HG03520 (cell line): ENCODE measurements at regions not wholly inside any gene's neighbourhood (a gene's known extent, or its start where the extent isn't known, plus 50 kb on each side); places are given as distances from the start of the nearest gene placed in this dataset.
A peak's percentile ranks its signal among the peaks of the same experiment; 100 is the strongest.

Source experiments
- ATAC-seq: cut with Tn5 transposase; IDR thresholded peaks from one replicate; pipeline ENCODE4 v1.9.1; 2021; ENCODE audit warnings: mild to moderate bottlenecking, moderate library complexity; ENCODE audit not compliant: unreplicated experiment

DNA sequence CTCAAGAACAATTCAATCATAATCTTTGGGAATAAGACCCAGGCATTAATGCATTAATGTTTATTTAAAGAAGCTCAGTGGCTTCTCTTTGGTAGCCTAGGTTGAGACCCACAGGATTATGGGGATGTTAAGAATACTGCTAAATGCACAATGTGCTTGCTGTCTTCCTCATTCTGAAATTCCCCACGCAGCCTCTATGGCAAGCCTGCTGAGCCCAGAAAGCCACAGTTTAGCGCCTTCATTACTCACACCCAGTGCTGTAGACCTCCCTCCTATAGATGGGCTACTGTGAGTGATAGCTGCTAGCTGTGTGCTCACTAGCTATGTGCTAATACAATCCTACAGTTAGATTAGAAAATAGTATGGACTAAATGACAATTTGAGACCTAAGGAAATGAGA lies 90.6 kb downstream of the TNFSF13B start:
- ATAC-seq: no peak

DNA sequence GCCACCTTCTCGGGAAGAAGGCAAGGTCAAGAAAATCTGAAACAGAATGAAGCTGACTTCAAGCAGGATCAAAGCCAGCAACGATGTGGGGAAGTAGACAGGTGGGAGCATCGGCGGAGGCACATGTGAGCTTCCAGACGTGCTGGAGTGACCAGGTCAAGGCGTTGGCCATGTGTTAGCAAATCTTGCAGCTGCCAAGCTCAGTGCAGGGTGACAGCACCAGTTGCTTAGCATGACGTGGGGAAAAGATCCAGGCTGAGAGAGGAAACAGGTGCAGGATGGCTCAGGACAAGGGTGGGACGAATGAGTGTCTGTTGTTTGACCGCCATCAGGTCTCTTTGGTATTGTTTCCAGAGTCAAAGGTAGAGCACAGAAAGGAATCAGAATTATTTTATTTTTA lies 92.3 kb downstream of the TNFSF13B start:
- ATAC-seq: no peak

DNA sequence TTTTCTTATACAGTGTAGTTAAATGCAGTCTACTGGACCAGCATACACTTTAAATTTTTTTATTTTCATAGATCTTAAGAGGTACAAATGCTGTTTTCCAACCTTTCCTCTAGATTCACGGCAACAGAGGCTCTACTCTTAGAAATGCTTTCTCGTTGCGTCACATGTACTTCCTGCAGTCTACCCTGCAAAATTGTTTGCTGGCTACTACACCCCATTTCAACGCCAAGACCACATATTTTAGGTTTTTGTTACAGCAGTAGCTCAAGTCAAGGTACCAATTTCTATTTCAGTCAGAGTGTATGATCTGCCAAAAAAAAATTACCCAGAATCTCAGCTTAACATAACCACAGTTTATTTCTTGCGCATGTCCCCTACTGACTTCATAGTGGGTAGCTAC lies 94.1 kb downstream of the TNFSF13B start:
- ATAC-seq: no peak

DNA sequence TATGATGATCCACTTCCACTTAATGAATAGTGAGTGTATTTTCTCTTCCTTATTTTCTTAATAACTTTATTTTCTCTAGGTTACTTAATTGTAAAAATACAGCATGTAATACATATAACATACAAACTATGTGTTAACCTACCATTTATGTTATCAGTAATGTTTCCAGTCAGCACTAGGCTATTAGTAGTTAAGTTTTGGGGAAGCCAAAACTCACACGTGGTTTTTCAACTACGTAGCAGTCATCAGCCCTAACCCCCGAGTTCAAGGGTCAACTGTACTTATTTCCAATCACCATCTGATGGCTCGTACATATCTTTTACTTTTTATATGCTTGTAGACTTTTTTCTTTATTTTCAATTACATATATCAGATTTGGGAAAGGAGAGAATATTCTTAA lies 95.7 kb downstream of the TNFSF13B start:
- ATAC-seq: no peak

DNA sequence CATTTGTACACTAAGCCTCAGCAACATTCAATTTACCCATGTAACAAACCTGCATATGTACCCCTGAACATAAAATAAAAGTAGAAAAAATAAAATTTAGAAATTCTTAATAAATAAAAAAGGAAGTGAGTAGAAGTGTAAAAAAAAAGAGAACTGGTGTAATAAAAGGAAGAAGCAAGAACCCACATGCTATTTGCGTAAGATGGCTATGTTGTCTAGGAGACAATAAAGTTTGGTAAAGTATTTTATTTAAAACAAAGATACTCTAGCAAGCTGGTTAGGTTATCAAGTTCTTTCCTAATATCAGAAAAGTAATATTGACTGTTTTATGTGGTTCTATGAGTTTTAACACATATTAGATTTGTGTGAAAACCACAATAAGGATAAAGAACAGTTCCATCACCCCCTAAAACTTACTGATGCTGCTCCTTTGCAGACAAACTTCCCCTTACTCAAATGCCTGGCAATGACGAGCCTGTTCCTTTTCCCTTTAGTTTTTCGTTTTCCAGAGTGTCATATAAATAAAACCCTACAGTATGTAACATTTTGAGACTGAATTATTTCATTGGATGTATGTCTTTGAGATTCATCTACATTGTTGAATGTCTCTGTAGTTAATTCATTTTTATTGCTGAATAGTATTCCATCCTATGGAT lies 98.9 kb downstream of the TNFSF13B start:
- ATAC-seq: no peak

DNA sequence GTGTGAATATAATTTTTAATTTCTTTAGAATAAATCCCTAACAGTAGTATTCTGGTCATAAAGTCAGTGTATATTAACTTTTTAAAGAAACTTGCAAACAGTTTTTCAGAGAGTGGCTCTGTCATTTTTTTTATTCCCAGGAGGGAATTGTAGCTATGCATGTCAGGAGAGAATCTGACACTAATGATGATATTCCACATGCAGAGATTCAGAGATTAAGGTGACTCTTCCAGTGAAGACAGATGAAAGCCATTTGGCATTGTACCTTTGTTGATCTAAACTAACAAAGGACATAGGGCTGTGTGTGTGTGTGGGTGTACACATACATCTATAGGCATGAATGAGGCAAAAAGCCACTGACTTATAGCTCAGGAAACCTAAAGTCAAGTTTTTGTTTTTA lies 99.9 kb downstream of the TNFSF13B start:
- ATAC-seq: no peak

DNA sequence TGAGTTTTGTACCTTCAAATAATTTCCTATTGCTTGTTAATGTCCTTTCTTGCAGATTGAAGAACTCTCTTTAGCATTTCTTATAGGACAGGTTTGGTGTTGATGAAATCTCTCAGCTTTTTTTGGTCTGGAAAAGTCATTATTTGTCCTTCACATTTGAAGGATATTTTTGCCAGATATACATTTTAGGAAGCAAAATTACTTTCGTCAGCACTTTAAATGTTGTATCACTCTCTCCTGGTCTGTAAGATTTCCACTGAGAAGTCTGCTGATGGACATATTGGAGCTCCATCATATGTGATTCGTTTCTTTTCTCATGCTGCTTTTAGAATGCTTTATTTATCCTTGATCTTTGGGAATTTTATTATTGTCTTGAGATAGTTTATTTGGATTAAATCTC lies 105.5 kb downstream of the TNFSF13B start:
- no peak for ATAC-seq

DNA sequence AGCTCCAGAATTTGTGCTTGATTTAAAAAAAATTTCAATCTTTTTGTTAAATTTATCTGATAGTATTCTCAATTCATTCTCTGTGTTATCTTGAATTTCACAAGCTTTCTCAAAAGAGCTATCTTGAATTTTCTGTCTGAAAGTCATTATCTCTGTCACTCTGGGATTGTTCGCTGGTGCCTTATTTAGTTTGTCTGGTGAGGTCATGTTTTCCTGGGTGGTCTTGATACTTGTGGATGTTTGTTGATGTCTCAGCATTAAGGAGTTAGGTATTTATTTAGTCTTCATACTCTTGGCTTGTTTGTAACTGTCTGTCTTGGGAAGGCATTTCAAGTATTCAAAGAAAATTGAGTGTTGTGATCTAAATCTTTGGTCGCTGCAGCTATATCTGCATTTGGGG lies 106.3 kb downstream of the TNFSF13B start:
- no peak for ATAC-seq

DNA sequence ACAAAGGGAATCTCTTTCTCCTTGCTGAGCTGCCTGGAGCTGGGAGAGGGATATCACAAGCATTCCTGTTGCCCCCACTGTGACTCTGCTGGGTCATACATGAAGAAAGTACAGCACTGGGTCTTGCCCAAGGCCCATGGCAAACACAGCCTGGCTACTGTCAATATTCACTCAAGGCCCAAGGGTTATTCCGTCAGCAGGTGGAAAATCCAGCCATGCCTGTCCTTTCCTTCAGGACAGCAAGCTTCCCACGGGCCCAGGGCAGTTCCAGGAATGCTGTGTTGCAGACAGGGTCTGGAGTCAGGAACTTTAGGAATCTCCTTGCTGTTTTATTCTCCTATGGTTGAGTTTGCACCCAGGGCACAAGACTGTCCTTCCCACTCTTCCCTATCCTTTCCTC lies 106.8 kb downstream of the TNFSF13B start:
- ATAC-seq: no peak

DNA sequence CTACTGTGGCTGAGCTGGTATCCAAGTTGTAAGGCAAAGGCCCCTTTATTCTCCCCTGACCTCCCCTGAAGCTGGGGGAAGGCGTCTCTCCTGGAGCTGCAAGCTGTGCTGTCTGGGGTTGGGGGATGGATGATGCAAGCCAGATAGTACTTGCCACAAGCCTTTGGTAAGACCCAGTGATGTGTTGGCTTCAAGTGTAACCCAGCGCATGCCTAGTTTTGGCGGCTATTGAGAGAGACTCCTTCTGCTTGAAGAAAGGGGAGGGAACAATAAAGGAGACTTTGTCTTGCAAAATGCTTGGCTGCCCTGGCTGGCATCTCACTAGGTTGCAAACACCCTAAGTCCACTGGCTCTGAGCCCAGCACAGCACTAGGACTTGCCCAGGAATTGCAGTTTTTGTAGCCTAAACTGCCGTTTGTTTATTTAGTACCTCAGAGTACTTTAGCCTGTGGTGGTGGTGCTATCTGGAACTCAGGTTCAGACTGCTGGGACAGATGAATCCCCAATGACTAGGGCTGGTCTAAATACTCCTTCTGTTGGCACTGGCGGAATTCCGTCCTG lies 108.2 kb downstream of the TNFSF13B start:
- no peak for ATAC-seq

DNA sequence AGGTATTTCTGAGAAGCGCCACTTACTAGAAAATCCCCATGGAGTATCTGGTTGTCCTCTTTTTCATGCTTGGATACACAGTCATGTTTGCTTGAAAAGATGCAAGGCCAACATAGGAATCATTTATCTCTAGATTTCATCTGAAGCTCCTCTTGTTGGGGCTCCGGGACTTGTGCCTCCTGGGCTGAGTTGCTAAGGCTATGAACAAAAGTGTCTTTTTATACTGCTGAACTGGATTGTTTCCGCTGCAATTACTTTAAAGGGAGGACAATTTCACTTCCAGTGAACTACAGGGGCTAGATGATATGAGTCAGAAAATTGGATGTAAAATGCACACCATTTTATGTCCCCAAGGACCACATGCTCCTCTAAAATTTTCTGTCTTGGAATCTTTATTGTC lies 114.1 kb downstream of the TNFSF13B start:
- ATAC-seq: no peak

DNA sequence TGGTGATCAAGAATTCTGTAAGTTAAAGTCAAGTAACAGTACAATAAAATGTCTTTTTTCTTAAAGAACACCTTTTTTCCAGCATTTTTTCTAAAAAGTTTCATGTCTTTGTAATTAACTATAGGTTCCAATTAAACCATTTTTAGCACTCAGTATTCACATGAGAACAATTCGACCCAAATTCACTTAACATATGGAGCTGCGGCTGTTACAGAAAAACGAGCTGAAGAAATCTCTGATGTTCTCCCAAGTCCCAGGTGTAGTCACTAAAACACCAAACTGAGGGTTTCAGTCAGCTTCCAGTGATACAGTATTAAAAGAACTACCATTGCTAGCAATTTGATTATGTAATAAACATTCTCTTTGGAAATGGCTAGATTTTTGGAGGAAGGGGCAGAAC lies 117.6 kb downstream of the TNFSF13B start:
- no peak for ATAC-seq

DNA sequence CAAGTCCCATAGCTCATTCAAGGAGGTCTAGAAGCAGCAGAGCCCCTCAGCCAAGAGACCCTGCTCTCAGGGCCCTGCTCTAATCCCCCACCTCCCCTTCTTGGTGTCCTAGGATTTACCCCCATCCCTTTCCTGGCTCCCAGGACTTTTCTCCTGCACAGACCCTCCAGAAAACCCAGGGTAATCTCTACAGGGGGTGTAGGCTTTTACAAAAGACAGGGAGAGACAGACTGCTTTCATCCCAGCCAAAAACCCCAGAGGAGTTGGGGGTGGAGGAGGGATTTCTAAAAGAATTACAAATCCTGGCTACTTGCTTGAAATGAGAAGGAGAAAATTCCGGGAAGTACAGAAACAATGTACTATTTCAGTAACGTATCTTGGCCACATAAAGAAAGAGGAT lies 133.3 kb downstream of the TNFSF13B start:
- ATAC-seq: no peak

DNA sequence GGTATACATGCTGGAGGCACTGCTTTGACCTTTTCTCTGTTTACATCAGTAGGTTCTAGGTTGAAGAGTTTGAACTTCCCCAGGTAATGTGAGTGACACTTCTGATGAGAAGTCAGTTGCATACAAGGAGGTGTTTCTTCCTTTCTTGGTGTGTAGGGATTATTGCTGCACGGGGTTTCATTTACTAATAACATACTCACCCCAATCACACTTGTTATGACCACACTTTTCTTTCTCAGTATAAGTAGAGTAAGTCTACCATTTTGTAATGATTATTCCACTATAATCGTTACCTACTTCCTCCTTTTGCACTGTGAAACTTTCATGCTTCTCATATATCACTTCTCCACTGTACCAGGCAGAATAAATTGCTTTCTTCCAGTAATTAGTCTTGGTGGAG lies 138.0 kb downstream of the TNFSF13B start:
- peak; percentile 65 for ATAC-seq

DNA sequence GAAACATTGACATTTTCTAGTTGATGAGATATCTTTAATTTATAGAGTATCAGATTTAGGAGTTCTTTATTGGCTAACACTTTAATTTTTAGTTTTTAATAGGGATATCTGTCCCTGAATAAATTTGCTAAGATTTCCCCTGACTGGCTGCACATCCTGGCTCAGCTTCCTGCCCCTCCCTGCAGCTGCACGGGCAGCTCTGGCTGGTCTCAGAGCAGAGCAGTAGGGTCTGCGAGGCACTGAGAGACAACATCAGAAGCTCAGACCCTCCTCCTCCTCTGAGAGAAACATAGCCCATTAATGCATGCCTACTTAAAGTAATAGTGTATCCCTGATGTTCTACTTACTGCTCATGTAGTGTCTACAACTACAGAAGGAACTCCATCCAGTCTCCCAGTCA lies 139.2 kb downstream of the TNFSF13B start:
- ATAC-seq: no peak

DNA sequence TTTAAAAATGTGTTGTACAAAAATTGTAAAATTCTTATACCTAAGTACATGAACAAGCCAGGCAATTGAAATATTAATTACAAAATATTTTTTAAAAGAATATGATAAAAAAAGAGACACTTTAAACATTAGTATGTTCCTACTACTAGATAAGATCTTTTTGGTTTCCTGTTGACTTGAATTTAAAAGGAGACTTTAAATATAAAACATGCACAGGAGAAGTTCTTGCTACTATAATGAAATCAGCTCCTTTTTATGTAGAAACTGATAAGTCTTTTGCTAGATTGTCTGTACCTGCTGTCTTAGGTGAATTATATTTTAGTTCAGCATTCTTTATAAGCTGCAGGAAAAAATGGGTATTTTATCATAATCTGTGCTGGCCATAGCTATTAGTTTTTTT lies 140.2 kb downstream of the TNFSF13B start:
- ATAC-seq: no peak

DNA sequence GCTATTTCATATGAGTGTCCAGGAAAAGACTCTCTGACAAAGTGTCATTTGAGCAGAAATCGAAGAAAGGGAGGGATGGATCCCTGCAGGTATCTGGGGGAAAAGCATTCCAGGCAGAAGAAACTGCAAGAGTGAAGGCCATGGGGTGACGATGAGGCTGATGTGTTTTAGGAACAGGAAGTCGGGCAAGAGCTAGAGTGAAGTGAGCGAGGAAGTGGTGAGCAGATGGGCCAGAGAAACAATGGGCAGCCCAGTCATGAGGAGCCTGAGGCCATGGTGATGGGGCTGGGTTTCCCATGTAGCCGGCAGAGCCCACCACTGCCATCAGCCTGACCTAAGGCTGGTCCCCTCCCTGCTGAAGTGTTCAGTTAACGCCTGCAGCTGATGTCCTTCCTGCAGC lies 150.2 kb downstream of the TNFSF13B start:
- no peak for ATAC-seq

DNA sequence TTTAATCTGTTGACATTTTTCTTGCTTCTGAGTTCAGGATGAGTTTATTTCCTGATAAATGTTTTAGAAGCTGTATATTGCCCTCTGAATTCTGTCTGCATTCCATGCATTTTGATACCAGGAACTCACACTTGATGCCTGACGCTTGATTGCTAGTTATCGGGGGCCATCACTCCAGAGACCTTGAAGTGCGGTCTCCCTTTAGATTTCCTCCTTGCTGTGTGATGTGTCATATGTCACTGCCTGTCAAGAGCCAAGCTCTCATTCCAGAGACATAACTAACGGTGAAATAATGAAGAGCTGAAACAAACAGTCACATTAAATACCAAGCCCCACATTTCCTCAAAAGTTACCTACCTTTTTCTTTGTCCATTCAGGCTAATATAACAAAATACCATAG lies 155.5 kb downstream of the TNFSF13B start:
- no peak for ATAC-seq

DNA sequence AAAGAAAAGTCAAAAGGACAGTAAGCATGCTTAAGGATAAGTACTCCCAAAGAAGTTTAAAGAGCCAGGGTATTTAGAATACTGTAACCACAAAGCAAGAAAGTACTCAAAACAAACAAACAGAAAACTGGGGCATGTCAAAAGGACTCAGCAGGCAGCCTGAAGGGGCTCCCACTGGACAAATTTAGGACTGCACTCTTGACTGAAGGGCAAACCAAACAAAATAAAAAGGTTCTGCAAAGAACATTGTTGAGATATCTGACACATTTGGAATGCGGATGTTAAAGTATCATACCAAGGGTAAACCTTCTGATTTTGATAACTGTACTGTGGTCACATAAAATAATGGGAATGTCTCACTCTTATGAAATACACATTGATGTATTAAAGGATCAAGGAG lies 157.4 kb downstream of the TNFSF13B start:
- ATAC-seq: no peak

DNA sequence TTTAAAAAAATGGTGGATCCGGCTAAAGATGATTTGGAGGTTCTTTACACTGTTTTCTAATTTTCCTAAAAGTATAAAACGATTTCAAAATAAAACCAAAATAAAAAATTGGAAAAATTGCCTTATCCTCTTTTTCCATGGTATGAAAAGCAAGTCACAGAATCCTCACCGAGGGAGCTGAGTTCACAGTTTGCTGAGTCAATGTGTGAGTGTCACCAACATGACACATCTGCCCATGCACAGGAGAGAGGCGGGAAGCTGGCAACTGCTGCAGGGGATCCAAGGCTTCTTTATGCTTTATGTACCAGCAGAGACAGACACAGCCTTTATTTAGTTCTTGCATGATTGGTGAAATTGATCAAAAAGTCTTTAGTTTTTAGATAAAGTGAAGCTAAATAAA lies 157.8 kb downstream of the TNFSF13B start:
- ATAC-seq: no peak

DNA sequence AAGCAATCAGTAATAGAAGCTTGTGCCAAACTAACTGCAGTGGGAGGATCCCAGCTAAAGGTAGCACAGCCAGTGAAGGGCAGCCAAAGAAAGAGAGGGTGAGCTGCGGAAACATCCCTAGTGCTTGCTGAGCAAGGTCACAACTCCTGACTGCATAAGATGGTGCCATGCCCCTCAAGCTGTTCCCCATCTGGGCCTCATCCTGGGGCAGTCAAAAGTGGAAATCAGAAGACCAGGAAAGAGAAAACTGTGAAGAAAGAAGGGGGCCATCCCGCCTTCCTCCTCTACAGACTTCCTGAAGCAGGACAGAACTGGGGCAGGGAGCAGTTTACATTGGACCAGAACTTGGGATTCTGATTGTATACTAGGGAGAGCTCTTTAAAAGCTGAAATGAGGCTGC lies 159.2 kb downstream of the TNFSF13B start:
- ATAC-seq: no peak

DNA sequence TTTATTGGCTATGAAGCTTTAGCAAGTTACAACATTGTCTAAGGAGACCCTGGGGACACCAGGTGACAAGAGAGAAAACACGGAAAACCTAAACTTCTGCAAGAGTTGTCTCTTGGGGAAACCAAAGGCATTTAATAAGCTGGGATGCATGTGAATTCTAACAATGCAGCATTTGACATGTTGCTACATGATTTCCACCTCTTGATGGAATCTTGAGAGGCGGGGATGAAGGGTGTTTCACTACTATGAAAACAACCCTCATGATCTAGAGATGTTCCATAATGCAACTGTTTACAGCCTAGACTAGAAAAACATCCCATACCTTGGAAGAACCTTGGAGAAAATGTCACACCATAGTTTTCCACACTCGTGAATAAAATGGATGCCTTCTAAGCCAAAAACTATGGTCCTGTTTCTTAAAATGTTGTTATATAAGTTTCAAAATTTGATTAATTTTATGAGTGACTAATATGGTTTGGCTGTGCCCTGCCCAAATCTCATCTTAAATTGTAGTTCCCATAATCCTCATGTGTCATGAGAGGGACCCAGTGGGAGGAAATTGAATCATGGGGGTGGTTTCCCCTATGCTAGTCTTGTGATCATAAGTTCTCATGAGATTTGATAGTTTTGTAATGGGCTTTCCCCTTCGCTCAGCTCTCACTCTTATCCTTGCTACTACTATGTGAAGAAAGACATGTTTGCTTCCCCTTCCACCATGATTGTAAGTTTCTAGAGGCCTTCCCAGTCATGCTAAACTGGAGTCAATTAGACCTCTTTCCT lies 164.6 kb downstream of the TNFSF13B start:
- no peak for ATAC-seq
